ENCODE measurements at regions not wholly inside any gene's neighbourhood (a gene's known extent, or its start where the extent isn't known, plus 50 kb on each side); places are given as distances from the start of the nearest gene placed in this dataset.

DNA sequence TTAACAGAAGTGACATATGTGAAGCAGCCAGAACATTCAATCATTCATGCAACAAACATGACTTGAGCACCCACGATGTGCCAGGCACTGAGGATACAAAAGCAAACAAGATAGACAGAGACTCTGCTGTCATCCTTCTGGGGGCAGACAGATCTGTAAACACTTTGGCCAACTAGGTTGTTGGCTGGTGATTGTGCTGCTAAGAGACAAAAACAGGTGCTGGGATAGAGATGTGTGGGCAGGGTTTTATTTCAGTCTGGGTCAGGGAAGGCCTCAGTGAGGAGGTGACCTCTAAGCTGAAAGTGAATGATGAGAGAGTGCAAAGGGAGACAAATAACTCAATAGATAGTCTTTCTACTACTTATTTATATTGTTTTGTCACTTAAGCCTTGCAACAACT is 147.0 kb upstream of the VEPH1 start:
- Histone ChIP-seq H3K27me3 (ENCODE audit: control insufficient read depth, extremely low read depth, insufficient read depth, low read length) (no peaks in the 10 kb centered on the region), H2AFZ (ENCODE audit: control insufficient read depth, low read length) (no peak overlapping the region), H3K4me1 (ENCODE audit: control insufficient read depth, extremely low read depth, insufficient read depth, low read length) (no peaks in the 10 kb centered on the region), H3K27ac (ENCODE audit: control insufficient read depth, insufficient read depth, low read length) (no peak overlapping the region), H4K20me1 (ENCODE audit: control insufficient read depth, extremely low read depth, insufficient read depth, low read length) (no peaks in the 10 kb centered on the region), H3K9me1 (ENCODE audit: control insufficient read depth, extremely low read depth, insufficient read depth, low read length) (no peaks in the 10 kb centered on the region), H3K36me3 (ENCODE audit: control insufficient read depth in 2 of 2, extremely low read depth in 1 of 2, insufficient read depth in 2 of 2, low read length in 2 of 2) (no peaks in the 10 kb centered on the region), H3K4me2 (ENCODE audit: control insufficient read depth, extremely low read depth, insufficient read depth, low read depth, low read length) (no peak overlapping the region), H3K4me3 (ENCODE audit: control insufficient read depth in 2 of 3, extremely low read depth in 1 of 3, insufficient read depth in 2 of 3, low read depth in 1 of 3, low read length in 3 of 3) (no peak overlapping the region), H3K79me2 (ENCODE audit: control insufficient read depth, insufficient read depth, low read length) (no peaks in the 10 kb centered on the region), H3K9me3 (ENCODE audit: control insufficient read depth, low read depth, low read length) (no peaks in the 10 kb centered on the region), H3K9ac (ENCODE audit: control insufficient read depth, extremely low read depth, insufficient read depth, low read length) (no peak overlapping the region)
- FAIRE-seq: no peak
- dilution Hi-C loops (cut with MboI; ENCODE audit: extremely low pct_ligation_motif_present, low sequenced_read_pairs): no loop called here
- no peak for DNase-seq (ENCODE audit: low read depth, low spot score)
- TF ChIP-seq EZH2 (IDR thresholded peaks at IDR 0.05; ENCODE audit: low read length): no peak
- TF ChIP-seq, protein P1, sequence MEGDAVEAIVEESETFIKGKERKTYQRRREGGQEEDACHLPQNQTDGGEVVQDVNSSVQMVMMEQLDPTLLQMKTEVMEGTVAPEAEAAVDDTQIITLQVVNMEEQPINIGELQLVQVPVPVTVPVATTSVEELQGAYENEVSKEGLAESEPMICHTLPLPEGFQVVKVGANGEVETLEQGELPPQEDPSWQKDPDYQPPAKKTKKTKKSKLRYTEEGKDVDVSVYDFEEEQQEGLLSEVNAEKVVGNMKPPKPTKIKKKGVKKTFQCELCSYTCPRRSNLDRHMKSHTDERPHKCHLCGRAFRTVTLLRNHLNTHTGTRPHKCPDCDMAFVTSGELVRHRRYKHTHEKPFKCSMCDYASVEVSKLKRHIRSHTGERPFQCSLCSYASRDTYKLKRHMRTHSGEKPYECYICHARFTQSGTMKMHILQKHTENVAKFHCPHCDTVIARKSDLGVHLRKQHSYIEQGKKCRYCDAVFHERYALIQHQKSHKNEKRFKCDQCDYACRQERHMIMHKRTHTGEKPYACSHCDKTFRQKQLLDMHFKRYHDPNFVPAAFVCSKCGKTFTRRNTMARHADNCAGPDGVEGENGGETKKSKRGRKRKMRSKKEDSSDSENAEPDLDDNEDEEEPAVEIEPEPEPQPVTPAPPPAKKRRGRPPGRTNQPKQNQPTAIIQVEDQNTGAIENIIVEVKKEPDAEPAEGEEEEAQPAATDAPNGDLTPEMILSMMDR (optimal IDR thresholded peaks at IDR 0.05 in 1 of 3, IDR thresholded peaks at IDR 0.05 in 1 of 3, conservative IDR thresholded peaks at IDR 0.05 in 1 of 3; ENCODE audit: extremely low read depth in 1 of 3, insufficient read depth in 2 of 3, low read length in 3 of 3): no peak

DNA sequence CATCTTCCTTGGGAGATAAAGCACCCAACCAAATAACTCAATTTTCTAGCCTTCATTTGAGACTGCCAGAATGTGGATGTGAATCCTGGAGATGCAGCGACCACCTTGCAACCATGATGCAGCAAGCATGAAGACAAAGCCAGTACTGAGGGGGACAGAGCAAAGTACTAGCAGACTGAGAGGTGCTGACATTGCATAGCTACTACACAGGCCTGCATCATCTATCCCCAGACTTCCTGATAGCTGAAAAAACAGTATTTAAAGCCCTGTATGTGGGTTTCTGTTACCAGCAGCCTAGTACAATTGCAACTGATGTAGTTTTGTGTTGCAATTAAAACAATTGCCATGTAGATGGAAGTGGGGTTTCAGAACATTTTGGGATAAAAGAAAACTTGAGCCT is 146.3 kb upstream of the VEPH1 start:
- H4K20me1 ChIP-seq (ENCODE audit: control insufficient read depth, extremely low read depth, insufficient read depth, low read length): no peaks in the 10 kb centered on the region
- H3K27me3 ChIP-seq (ENCODE audit: control insufficient read depth, extremely low read depth, insufficient read depth, low read length): no peaks in the 10 kb centered on the region
- no peaks in the 10 kb centered on the region for H3K79me2 ChIP-seq (ENCODE audit: control insufficient read depth, insufficient read depth, low read length)
- no peaks in the 10 kb centered on the region for H3K9me1 ChIP-seq (ENCODE audit: control insufficient read depth, extremely low read depth, insufficient read depth, low read length)
- FAIRE-seq: no peak
- DNase-seq (ENCODE audit: low read depth, low spot score): no peak
- dilution Hi-C loops (cut with MboI; ENCODE audit: extremely low pct_ligation_motif_present, low sequenced_read_pairs): loop anchor here (10.0 kb wide), 1 partner anchor 115 kb away; no protein-coding TSS in a partner anchor
- TF ChIP-seq EZH2 (IDR thresholded peaks at IDR 0.05; ENCODE audit: low read length): no peak
- no peaks in the 10 kb centered on the region for H3K4me1 ChIP-seq (ENCODE audit: control insufficient read depth, extremely low read depth, insufficient read depth, low read length)
- no peak overlapping the region for H3K4me2 ChIP-seq (ENCODE audit: control insufficient read depth, extremely low read depth, insufficient read depth, low read depth, low read length)
- H3K27ac ChIP-seq (ENCODE audit: control insufficient read depth, insufficient read depth, low read length): no peak overlapping the region
- no peak overlapping the region for H3K4me3 ChIP-seq (ENCODE audit: control insufficient read depth in 2 of 3, extremely low read depth in 1 of 3, insufficient read depth in 2 of 3, low read depth in 1 of 3, low read length in 3 of 3)
- no peak overlapping the region for H2AFZ ChIP-seq (ENCODE audit: control insufficient read depth, low read length)
- H3K9me3 ChIP-seq (ENCODE audit: control insufficient read depth, low read depth, low read length): no peaks in the 10 kb centered on the region
- no peaks in the 10 kb centered on the region for H3K36me3 ChIP-seq (ENCODE audit: control insufficient read depth in 2 of 2, extremely low read depth in 1 of 2, insufficient read depth in 2 of 2, low read length in 2 of 2)
- no peak overlapping the region for H3K9ac ChIP-seq (ENCODE audit: control insufficient read depth, extremely low read depth, insufficient read depth, low read length)

DNA sequence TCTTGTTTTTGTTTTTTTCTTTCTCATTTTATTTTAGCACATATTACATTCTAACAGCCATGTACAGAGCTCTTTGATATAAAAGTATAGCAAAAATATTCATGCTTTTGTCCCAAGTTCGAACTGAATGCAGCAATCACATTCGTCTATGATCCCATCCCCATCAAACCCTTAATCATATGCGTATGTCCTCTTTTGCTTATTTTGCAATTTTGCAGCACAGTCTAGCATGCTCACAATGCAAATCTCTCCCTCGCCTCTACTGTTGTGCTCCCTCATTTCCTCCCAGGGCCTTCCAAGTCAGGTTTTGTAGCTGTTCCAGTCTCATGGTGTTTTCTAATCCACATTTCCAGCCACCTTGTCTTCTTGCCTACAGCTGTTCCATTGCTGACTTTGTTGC is 144.6 kb upstream of the VEPH1 start:
- Histone ChIP-seq H3K9me1 (ENCODE audit: control insufficient read depth, extremely low read depth, insufficient read depth, low read length) (no peaks in the 10 kb centered on the region), H3K79me2 (ENCODE audit: control insufficient read depth, insufficient read depth, low read length) (no peaks in the 10 kb centered on the region), H3K4me2 (ENCODE audit: control insufficient read depth, extremely low read depth, insufficient read depth, low read depth, low read length) (no peak overlapping the region), H3K4me1 (ENCODE audit: control insufficient read depth, extremely low read depth, insufficient read depth, low read length) (no peaks in the 10 kb centered on the region), H3K36me3 (ENCODE audit: control insufficient read depth in 2 of 2, extremely low read depth in 1 of 2, insufficient read depth in 2 of 2, low read length in 2 of 2) (no peaks in the 10 kb centered on the region), H3K9ac (ENCODE audit: control insufficient read depth, extremely low read depth, insufficient read depth, low read length) (no peak overlapping the region), H3K4me3 (ENCODE audit: control insufficient read depth in 2 of 3, extremely low read depth in 1 of 3, insufficient read depth in 2 of 3, low read depth in 1 of 3, low read length in 3 of 3) (no peak overlapping the region), H3K9me3 (ENCODE audit: control insufficient read depth, low read depth, low read length) (no peaks in the 10 kb centered on the region), H4K20me1 (ENCODE audit: control insufficient read depth, extremely low read depth, insufficient read depth, low read length) (no peaks in the 10 kb centered on the region), H3K27me3 (ENCODE audit: control insufficient read depth, extremely low read depth, insufficient read depth, low read length) (no peaks in the 10 kb centered on the region), H3K27ac (ENCODE audit: control insufficient read depth, insufficient read depth, low read length) (no peak overlapping the region), H2AFZ (ENCODE audit: control insufficient read depth, low read length) (no peak overlapping the region)
- dilution Hi-C loops (cut with MboI; ENCODE audit: extremely low pct_ligation_motif_present, low sequenced_read_pairs): loop anchor here (10.0 kb wide), 1 partner anchor 117 kb away; no protein-coding TSS in a partner anchor
- FAIRE-seq: no peak
- TF ChIP-seq, protein P1 (optimal IDR thresholded peaks at IDR 0.05 in 1 of 3, IDR thresholded peaks at IDR 0.05 in 1 of 3, conservative IDR thresholded peaks at IDR 0.05 in 1 of 3; ENCODE audit: extremely low read depth in 1 of 3, insufficient read depth in 2 of 3, low read length in 3 of 3): no peak
- no peak for TF ChIP-seq EZH2 (IDR thresholded peaks at IDR 0.05; ENCODE audit: low read length)
- no peak for DNase-seq (ENCODE audit: low read depth, low spot score)
